ENCODE measurements at regions not wholly inside any gene's neighbourhood (a gene's known extent, or its start where the extent isn't known, plus 50 kb on each side); places are given as distances from the start of the nearest gene placed in this dataset.

- ATAC-seq: no peak
Observed at GRCh38 chr11:45723397-45723796, 58.0 kb upstream of the CHST1 start.

DNA sequence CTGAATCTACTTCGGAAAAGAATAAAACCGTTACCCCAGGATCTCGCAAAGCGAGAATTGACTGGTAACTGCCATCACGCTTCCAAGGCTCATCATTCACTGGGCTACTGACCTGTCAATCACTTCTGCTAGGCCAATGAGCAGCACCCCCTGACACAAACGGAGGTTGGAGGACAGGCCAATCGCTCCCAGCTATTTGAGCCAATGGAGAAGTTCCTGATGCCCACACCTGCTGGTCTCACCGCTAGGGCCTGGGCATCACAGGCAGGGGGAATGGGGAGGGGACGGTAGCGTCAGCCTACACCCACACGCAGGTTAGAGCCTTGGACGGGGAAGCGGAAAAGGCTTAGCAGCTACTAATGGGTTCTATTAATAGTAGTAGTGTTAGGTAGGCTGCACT, 56.7 kb upstream of the CHST1 start:
- ATAC-seq: no peak

DNA sequence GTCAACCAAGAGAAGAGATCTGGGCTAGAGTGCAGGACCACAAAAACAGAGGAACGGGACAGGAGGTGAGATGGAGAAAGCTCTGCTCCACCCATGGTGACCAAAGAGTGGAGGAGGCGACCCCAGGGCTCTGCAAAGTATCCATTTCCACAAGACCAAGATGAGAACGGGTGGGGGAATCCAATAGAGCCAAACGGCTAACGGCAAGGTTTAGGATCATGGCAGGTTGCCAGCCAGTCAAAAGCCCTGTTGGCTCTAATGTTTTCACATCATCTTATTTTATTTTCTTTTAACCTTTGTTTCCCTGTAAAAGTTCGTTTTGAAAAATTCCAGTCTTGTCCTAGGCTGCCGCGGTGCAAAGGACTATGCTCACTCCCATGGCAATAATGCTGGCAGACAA, 52.1 kb upstream of the CHST1 start:
- ATAC-seq: no peak

- ATAC-seq: no peak
Observed at GRCh38 chr11:45715418-45715817, 50.0 kb upstream of the CHST1 start.

All from activated CD4-positive, CD25-positive, alpha-beta regulatory T cell treated with anti-CD3 and anti-CD28 coated beads, Interleukin-2, amount 50 U/mL, for 24 hours (primary cell).